ENCODE measurements at regions not wholly inside any gene's neighbourhood (a gene's known extent, or its start where the extent isn't known, plus 50 kb on each side); places are given as distances from the start of the nearest gene placed in this dataset.

DNA sequence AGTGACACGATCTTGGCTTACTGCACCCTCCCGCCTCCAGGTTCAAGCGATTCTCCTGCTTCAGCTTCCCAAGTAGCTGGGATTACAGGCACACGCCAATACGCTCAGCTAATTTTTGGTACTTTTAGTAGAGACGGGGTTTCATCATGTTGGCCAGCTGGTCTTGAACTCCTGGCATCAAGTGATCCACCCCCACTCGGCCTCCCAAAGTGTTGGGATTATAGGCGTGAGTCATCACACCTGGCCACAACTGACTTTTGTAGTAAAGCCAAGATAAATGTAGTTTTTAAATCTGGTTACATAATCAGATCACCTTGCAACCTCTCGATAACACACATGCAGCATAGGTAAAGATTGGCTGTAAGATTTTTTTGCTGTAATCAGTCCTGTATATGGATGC, 657.5 kb upstream of the DPPA4 start:
- TF ChIP-seq POLR2AphosphoS5 (IDR thresholded peaks at IDR 0.05; ENCODE audit: low read depth, low read length) (no peak), TAF1 (IDR thresholded peaks at IDR 0.05; ENCODE audit: borderline replicate concordance, low read depth, low read length) (no peak), POLR2A (IDR thresholded peaks at IDR 0.05; ENCODE audit: low read depth, low read length) (no peak)

Data from GM12892 (cell line).